ENCODE measurements at regions not wholly inside any gene's neighbourhood (a gene's known extent, or its start where the extent isn't known, plus 50 kb on each side); places are given as distances from the start of the nearest gene placed in this dataset.

DNA sequence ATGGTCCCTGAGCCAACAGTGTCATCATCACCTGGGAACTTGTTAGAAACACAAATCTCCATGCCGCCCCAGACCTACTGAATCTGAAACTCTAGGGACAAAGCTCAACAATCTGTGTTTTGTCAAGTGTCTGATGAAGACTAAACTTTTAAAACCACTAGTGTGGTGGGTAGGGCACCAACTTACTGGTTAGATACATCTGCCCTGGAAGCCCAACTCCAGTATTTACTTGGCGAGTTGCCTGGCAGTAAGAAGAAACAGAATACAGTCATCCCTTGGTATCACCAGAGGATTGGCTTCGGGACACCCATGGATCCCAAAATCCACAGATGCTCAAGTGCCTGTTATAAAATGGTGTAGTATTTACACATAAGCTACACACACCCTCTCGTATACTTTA is 367.9 kb upstream of the DUSP10 start:
- DNase-seq, result no peak

DNA sequence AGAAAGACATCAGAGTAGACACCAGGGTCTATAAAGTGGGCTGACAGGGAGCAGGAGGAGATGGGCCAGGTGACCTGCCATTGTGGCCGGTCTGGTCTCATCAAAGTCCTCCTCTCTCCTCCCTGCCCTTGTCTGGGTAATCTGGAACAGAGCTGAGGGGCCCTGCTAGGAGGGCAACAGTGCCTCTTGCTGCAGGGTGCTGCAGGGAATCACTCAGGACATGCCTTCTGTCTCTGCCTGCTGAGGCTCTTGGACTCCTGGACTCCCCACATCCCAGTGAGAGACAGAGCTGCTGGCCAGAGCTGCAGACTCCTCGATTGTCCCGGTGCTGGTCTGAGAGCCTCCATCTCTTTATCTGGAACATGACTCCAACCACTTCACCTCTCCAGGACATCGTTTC is 366.1 kb upstream of the DUSP10 start:
- no peak for DNase-seq

DNA sequence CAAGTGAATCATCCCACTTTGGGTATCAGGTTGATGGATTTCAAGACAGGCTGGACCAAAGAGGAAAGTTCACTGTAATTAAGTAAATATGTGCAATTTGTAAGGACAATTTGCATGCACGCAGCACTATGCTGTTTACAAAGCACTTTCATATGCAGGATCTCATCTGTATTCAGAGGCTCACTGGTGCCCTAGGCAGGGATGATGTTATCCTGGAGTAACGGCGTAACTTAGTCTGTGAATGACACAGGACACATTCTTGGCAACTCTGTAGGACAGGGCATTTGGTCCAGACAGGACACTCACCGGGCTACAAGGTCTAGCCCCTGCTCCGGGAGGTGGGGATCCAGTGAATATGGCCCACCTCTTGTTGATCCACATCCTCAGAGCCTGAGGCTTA is 365.4 kb upstream of the DUSP10 start:
- DNase-seq, result no peak

DNA sequence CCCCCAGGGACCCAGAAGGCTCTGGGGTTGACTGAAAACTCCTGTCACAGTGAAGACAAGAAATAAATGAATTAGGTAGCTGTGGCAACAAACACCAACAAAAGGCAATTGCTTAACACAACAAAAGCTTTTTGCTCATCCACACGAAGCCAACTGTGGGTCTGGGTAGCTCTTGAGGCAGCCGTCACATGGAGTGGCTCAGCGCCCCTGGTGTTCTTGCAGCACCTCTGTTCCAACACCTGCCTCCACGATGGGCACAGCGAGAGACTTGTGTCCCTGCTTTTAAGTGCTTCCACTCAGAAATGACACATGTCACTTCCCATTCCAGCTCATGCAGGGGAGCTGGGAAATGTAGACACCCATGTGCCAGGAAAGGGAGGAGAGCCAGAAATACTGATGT is 364.5 kb upstream of the DUSP10 start:
- DNase-seq, result no peak

DNA sequence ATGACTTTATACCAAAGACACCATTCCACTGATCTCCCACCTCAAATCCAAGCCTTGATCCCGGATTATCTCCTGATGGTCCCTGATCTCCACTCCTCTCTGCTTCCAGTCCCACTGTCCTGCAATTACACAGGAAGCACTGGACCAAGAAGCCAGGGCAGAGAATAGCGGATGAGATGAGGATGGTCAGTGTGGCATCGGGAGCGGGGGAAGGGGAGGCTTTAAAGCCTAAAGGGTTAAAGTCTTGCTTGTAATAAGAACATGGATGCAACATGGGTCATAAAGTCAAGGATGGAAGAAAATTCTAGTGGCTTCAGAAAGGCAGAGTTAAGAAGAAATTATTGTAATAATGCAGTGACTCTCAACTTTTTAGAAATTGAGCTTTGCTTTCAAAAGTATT is 364.0 kb upstream of the DUSP10 start:
- no peak for DNase-seq

DNA sequence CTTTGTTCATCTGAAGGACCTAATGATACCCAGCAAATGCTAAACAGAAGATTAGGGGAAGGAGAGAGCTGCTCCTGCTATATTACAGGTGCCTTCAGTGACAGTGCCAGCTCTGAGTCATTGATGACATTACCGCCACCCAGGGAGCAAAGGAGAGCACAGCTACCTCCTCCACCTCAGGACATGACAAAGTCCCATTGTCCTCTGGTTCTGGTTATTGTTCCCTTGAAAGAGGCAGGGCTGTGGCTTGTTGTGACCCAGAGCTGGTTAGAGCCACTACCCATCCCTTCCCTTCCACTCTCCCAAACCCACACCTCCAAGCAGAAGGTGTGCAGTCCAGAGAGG is 363.5 kb upstream of the DUSP10 start:
- DNase-seq, result no peak

DNA sequence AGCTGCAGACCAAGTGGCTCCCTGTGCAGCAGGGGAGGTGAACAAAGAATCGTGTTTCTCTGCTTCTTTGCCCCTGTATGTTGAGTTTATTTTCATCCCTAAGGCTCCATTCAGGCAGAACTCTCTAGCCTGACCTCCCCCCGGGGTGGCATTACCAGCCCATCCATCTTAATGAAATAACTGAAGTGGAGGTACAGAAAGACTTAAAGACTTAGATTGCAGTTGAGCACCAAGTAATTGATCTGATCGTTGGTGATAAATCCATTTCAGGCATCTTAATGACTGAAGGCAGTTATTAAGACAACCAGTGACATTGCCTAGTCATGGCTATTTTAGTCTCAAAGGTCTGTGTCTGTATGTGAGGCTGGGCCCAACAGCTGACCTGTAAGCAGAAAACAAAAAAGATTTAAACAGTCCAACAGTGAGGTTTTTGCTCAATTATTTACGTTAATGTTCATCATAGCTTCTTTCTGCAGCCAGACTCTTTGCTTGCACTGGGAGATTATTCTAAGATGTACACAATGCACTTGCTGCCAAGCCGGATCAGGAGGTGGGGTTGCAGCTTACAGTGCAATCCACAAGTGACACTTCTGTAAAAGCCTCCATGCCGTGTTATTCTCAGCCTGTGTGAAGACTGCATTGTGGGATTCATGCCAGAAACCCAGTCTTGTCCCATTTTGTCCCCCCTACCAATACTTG is 363.0 kb upstream of the DUSP10 start:
- no peak for DNase-seq

DNA sequence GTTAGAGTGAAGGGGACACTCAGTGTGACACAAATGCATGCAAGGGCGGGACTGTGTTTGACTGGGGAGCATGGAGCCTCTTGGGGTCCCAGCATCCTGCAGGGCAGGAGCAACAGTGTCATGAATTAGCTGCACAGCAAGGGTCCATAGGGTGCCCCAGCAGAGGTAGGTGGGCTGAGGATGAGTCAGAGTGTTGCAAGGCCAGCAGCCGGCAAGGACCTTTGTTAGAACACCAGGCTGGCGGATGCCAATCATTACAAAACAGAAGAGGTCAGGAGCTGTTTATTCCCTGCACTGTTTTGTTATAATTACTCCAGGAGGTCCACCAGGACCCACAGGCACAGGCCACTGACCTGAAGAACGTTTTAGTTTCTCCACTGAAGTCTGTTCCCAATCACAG is 362.2 kb upstream of the DUSP10 start:
- no peak for DNase-seq

DNA sequence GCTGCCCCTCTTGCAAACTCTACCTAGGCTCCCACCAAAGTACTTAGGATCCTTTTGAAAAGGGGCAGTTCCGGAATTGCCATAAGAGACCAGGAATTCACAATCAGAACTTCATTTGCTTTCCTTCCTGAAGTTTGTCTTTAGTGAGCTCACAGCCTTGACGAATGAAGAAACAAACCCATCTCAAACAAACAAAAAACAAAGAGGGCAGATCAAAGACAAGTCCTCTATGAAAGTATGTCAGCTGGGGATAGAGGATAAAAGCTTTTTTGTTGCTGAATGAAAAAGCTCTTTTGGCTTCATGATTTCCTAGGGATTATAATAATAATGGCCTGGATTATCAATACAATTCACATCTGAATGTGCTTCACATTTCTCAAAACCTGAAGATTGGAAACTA is 357.9 kb upstream of the DUSP10 start:
- no peak for DNase-seq

DNA sequence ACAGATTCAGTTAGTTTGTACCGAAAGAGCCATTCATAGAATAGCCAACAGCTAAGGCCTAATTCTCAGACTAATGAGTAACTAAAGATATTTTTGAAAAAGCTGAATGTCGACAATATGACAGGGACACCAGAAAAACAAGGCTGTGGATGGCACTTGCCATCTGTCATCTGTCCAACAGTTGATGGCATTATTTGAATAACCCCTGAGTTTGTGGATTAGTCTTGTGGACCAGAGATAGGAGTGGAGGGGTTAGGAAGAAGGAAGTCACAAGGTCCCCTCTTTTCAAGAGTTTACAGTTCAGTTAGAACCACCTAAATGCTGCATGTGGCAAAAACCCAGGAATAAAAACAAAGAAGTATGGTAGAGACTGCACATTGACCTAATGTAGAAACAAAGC is 356.5 kb upstream of the DUSP10 start:
- no peak for DNase-seq

DNA sequence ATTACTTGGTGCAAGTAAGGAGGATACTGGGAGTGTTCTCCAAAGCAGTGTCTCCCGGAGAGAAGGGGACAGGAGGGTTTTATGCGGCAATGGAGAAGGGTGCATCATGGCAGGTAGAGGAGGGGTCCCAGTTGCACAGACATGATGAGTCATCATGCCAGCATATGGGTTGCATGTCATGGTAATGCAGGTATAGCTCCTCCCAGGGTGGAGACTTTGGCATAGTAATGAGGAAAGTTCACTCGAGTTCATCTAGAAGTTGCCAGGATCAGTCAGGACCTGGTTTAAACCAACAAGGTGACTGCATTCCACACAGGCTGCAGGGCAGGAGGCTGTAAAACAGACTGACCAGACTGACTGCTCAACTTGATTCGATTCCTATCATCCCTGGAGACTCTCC is 355.7 kb upstream of the DUSP10 start:
- no peak for DNase-seq

DNA sequence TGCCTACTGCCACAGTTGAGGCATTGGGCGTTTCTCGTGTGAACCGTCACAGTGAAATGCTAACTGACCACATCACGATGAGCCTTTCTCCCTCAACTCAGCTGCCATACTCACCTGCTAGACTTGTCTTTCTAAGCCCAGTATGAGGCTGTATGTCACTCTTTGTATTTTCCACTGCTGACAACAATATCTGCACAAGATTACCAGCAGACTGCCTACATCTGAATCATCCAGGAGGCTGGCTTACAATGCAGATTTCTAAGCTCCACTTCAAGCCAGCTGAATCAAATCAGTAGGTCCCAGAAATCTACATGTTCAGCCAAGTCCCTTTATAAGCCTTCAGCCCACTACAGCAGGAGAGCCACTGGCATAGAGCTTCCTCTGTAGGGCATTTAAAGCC is 355.0 kb upstream of the DUSP10 start:
- no peak for DNase-seq

DNA sequence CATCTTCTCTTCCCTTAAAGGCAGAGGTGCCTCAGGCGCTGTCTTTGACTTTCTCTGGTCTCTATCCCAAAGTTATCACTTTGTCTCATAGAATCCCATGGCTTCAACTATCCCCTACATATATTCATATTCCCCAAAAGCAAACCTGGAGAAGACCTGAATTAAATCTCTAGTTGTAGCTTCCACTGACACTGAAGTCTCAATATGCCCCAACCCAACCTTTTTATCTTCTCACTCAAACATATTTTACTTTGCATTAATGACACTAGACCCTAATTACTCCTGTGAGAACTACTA is 354.5 kb upstream of the DUSP10 start:
- DNase-seq, result no peak

DNA sequence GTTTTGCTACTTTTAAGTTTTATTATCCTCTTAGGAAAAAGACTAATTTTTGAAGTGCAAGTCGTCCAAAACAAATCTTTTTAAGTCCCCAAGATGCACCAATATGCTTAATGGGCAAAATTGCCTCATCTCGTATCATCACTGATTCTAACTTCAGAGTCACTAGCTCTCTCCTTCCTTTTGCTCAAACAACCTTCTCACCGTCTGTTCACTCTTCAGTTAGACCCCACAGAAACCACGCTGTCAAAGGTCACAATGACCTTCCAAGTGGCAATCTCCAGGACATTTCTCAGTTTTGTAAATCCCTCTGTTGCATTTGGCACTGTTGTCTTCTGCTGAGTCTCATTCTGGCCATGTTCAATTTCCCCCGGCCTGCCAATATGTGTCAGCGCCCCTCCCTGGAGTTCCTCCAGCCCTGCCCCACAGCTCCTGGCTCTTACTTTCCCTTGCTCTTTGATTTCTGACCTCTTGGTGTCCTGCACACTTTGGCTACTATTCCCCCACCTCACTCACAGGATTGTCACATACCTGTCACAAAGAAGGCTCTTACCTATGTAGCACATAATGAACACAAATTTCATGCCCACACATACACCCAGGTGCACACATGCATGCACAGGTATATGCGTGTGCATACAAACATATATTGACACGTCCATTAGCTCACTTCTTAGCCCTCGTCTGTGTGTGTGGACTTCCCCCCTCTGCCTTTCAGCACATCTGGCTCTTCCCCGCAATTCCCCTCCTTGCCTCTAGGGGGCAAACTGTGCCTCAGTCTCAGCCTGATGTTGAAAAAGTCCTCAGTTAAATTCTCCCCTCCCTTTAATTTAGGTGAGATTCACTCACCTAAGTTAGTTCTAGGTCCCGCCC is 354.0 kb upstream of the DUSP10 start:
- DNase-seq, result peak in 3 of 56 donors; percentile 2 to 25 (median 22)

DNA sequence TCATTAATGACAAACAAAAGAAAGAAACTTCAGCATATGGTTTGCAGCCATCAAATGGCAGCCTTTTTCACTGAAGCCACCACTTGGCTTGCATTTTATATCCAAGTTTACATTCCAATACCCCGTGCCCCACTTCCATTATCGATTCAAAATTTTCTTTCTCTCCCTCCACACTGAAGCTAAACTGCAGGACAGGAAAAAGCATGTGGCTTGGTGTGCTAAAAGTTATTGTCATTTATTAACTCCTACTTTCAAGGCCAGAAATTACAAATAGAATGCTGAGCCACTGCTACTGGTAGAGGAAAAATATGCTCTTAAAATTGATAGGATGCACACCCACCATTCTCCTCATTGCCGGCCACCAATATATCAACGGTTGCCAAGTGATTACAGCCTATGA is 351.6 kb upstream of the DUSP10 start:
- DNase-seq, result no peak

DNA sequence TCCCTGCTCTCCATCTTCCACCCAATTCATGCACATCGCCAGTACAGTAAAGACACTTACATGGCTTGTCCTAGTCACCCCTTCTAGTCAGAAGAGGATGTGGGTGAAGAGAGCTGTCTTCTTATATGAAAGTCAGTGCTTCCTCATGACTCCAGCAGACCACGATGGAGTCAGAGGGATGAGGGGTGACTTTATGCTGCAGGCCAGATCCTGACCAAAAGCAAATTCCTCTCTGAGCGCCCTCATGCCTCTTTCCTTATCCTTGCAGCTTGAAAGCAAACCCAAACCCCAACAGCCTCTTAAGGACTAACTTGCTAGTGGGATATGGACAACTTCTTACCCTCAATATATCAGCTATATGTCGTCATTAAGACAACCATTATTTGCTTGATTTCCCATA is 348.2 kb upstream of the DUSP10 start:
- DNase-seq, result no peak

DNA sequence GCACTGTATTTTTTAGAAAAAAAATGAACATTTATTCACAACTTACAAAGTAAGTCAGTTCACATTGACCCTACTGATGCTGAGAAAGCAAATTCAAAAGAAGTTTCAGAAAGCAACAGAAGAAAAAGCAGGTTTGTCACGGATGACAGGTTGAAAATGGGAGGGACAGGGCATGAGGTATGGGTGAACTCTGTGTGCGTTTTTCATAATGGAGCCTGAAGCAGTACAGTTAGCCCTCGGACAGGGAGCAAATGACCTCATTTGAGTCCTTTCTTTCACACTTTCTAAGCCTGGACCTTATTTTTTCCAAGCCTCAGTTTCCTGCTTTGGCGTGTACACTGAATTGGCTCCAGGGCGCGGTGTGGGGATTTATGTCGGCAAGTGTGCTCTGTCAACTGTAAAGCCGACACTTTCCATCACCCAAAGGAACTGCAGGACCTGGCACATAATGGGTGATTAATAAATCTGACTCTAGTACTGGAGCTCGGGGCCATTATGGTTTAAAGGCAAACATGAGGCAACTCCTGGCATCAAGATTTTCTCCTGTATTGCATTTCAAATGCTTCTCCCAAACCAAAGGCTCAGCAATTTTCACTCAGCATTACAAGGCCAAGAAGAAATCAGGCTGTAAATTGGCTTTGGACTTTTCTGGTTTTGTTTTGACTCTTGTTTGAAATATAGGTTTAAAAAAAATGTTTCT is 345.5 kb upstream of the DUSP10 start:
- no peak for DNase-seq

DNA sequence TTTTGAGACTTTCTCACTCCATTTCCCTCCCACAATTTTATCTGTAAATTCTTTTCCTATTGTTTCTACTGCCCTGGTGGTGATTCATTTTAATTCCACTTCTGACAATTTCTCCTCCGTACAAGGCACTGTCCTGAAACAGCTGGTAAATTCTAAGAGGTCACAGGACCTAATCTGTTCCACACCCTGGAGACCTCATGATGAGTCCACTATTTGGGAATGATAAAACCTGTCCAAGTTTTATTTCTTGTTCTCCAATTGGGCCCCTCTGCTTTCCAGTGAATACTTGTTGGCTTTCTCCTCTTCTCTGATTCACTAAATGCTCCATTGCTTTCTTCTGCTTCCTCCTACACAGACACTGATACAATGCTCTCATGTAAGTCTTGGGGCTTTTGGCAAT is 343.1 kb upstream of the DUSP10 start:
- DNase-seq, result no peak

DNA sequence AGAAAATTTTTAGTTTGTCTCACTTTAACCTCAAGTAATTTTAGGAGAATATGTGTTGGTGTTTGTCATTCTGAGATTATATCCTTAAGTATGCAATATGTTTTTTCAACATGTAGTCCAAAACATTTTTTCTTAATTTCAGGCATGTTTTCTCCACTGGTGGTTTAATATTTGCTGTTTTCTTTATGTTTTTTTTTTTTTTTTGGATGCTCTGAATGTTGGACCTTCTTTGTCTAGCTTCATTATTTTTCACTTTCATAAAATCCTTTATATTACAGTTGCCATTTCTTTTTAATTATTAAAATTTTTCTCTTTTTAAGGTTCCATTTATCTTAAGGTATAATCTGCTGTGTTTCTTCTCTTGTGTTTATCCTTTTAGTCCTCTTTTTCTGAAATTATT is 342.2 kb upstream of the DUSP10 start:
- no peak for DNase-seq

DNA sequence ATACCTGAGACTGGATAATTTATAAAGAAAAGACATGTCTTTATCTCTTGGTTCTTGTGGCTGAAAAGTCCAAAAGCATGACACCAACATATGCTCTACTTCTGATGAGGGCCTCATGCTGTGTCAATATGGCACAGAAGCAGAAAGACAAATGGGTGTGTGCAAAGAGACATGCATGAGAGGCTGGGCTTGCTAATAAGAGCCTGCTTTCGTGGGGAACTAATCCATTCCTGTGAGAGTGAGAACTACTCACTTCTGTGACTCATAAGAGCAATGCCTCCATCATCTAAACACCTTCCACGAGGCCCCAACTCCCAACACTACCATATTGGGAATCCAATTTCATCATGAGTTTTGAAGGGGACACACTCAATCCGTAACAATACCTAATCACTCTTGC is 340.0 kb upstream of the DUSP10 start:
- no peak for DNase-seq

DNA sequence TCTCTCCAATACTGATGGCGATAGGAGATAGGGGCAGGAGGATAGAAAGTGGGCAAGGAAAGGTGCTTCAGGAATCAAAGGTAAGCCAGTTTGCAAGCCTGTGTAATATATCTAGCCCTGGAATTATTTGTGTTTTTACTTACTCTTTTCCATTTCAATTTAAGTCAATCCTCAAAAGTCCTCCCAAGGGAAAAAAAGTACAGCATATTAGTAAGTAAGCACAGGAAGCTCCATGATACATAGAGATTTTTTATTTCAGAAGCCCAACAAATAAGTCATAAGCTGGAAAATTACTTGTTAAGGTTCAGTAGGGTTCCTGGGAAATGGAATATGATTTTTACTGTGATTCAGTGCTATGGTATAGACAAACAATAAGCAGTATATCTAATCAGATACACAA is 337.7 kb upstream of the DUSP10 start:
- no peak for DNase-seq

DNA sequence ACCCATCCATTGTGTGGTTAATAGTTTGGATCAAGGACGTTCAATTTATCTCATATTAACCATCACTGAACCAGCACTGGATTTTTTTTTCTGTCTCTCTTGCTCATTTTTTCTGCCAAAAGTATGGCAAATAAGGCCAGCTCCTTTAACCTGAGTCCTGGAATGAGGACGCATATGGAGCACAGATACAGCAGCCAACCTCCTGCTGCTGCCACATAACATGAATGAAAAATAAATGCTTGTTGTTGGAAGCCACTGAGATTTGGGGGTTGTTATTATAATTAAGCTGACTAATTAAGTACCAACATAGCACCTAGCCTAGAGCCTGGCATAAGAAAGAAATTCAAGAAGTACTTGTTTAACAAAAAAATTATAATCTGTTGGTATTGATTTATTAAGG is 335.3 kb upstream of the DUSP10 start:
- DNase-seq, result no peak

DNA sequence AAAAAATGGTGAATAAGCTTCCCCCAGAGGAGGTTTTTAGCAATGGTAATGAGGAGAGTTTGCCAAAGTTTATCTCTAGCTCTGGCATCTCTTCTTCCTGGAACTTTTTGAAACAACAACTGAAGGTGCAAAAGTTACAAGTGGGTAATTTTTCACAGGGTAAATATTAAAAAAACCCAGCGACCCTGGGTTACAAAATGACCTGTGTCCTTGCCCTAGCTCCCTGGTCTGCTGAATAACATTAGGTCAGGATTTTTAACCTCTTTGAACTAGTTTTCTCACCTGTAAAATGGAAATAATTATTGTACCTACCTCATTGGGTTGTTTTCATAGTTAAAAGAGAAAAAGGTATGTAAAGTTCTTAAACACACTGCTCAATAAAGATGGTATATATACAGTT is 332.4 kb upstream of the DUSP10 start:
- no peak for DNase-seq

Data from nucleus accumbens (tissue), 56 donors.